GM10248 (cell line): ENCODE measurements at regions not wholly inside any gene's neighbourhood (a gene's known extent, or its start where the extent isn't known, plus 50 kb on each side); places are given as distances from the start of the nearest gene placed in this dataset.

Experiments
- CTCF ChIA-PET: fragments of 300-600 bp; sonication (Branson Sonifier 250); formaldehyde crosslinking; extraction: SDS; loops from one replicate; lab custom pipeline; 2021; ENCODE audit warnings: antibody characterized with exemption; lab: Yijun Ruan, JAX
- POLR2A ChIA-PET: fragments of 350-650 bp; sonication (Branson Sonifier 250); formaldehyde crosslinking; extraction: SDS; loops from one replicate; lab custom pipeline; 2020; ENCODE audit warnings: antibody characterized with exemption; lab: Yijun Ruan, JAX
- DNase-seq: peaks from one replicate; pipeline ENCODE4 v3.0.0; 2012; ENCODE audit errors: extremely low spot score
- TF ChIP-seq, protein P1 (sequence below): IDR thresholded peaks from 2 replicates; pipeline ENCODE4 v1.5.1; 2012; ENCODE audit warnings: mild to moderate bottlenecking, low read depth; ENCODE audit errors: extremely low read depth, missing control alignments, control extremely low read depth

DNA sequence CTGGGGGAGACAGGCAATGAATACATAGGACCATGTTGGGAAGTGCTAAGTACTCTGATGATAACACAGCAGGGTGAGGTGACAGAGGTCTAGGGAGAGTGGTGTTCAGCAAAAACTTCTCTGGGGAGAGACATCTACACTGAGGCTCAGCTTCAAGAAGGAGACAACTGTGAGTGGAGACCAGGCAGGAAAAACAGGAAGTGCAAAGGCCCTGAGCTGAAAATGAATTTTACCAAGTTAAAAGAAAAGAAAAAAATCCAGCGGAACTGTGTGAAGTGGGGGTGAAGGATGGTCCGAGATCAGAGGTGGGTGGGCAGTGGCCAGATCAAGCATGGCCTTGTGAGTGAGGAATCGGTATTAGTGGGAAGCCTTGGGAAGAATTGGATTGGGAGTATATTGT, 110.1 kb upstream of the CLSTN2 start:
- CTCF ChIA-PET, result no interaction called here
- TF ChIP-seq, protein P1, sequence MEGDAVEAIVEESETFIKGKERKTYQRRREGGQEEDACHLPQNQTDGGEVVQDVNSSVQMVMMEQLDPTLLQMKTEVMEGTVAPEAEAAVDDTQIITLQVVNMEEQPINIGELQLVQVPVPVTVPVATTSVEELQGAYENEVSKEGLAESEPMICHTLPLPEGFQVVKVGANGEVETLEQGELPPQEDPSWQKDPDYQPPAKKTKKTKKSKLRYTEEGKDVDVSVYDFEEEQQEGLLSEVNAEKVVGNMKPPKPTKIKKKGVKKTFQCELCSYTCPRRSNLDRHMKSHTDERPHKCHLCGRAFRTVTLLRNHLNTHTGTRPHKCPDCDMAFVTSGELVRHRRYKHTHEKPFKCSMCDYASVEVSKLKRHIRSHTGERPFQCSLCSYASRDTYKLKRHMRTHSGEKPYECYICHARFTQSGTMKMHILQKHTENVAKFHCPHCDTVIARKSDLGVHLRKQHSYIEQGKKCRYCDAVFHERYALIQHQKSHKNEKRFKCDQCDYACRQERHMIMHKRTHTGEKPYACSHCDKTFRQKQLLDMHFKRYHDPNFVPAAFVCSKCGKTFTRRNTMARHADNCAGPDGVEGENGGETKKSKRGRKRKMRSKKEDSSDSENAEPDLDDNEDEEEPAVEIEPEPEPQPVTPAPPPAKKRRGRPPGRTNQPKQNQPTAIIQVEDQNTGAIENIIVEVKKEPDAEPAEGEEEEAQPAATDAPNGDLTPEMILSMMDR, result no peak
- no peak for DNase-seq
- POLR2A ChIA-PET, result no interaction called here

DNA sequence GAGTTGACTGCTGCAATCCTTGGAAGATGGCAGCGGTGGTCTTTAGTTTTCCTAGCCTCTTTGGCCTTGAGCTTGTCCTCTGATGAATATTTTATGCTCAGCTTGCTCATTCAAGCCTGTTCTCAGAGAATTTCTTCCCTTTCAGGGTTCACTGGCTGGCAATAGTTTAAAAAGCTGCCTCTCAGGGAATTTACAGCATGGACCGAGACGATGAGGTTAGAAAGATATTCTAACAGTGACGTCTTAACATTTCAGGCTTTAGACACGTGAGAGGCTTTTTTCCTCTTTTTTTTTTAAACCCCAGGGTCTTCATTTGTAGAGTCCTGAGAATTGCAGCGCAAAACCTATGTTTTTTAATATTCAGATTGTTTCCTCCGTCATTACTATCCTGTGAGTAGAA, 120.3 kb upstream of the CLSTN2 start:
- ChIA-PET POLR2A (no interaction called here), CTCF (interaction anchor here (0.8 kb wide), 1 partner anchor 9 kb away, joined by 3 read pairs; no protein-coding TSS in a partner anchor)
- no peak for DNase-seq

DNA sequence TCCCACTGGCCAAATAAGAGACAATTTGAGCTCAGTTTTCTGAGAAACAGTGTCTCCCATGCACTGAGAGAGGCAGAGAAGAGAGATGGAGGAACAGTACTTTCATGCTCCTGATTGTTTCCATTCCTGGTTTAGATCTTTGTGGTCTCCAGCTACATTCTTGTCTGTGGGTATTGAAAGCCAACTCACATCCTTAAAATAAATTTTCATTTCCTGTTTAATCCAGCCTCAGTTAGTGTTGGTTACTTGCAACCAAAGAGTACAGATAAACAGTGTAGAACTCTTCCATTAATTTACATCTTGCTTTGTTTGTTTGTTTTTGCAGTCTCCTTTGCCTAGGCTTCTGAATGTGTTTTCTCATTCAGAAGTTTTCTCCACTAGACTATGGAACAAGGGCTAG, 123.7 kb upstream of the CLSTN2 start:
- no peak for DNase-seq
- CTCF ChIA-PET, result interaction anchor here (1.1 kb wide), 1 partner anchor 16 kb away, joined by 3 read pairs; no protein-coding TSS in a partner anchor

More for the DNA sequence above, 120.3 kb upstream of the CLSTN2 start:
- TF ChIP-seq, protein P1, result no peak

DNA sequence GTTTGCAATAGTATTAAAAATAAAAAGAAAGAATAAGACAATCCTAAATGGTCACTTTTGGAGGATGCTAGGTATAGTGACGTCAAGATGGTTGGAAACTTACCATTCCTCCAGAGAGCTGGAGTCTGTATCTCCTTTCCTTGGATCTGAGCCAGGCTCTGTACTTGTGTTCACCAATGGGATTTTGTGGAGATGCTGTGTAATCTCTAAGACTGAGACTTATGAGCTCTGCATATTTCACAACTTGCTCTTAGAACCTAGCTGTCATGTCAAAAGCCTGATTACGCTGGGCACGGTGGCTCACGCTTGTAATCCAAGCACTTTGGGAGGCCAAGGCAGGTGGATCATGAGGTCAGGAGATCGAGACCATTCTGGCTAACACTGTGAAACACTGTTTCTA, 126.8 kb upstream of the CLSTN2 start:
- ChIA-PET CTCF (no interaction called here), POLR2A (no interaction called here)

More for the DNA sequence above, 123.7 kb upstream of the CLSTN2 start:
- TF ChIP-seq, protein P1, result no peak
- POLR2A ChIA-PET, result no interaction called here

DNA sequence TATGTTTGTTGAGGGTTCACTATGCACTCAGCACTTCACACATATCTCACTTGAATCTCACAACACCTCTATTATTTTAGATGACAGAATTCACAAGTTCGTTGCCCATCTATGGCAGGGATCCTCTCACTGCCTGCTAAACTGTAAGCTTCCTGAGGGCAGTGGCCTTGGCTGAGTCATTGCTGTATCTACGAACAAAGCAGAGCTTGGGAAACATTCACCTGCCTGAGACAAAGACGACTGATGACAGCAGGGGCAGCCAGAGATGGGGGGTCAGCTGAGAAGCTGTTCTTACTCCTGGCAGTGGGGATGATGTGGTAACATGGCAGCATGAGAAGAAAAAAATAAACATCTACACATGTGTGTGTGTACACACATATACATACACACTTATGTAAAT, 125.5 kb upstream of the NMNAT3 start:
- ChIA-PET POLR2A (no interaction called here), CTCF (no interaction called here)
- TF ChIP-seq, protein P1, result no peak
- no peak for DNase-seq

More for the DNA sequence above, 126.8 kb upstream of the CLSTN2 start:
- TF ChIP-seq, protein P1, result no peak
- no peak for DNase-seq

DNA sequence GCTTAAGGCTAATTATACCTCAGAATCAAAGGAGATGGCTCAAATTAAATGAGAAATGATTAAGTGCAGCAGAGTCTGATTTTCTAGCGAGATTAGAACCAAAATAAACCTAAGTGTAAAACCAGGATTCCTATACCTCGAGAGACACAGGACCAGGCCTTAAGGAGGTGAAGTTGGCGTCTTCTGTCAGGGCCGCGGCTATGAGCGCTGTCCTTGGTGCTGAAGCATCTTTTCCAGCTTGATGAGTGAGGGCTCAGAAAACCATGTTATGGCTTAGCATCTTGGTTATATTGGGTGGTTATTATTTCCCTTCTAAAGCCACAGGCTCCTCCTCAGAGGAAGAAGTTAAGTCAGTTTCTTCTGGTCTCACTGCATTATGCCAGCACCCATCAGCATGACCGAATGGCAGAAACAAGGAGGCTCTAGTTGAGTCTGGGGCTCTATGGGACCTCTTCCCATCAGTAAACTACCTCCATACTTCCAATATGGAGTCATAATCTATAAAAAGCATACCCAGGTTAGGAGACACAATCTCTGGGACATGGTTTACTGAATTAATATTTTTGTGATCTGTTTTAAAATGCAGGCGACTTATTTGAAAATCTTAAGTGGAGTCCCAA, 120.1 kb upstream of the NMNAT3 start:
- POLR2A ChIA-PET, result no interaction called here
- TF ChIP-seq, protein P1, result no peak
- CTCF ChIA-PET, result no interaction called here

More for the DNA sequence above, 120.1 kb upstream of the NMNAT3 start:
- DNase-seq, result no peak
